ENCODE measurements at regions not wholly inside any gene's neighbourhood (a gene's known extent, or its start where the extent isn't known, plus 50 kb on each side); places are given as distances from the start of the nearest gene placed in this dataset.

DNA sequence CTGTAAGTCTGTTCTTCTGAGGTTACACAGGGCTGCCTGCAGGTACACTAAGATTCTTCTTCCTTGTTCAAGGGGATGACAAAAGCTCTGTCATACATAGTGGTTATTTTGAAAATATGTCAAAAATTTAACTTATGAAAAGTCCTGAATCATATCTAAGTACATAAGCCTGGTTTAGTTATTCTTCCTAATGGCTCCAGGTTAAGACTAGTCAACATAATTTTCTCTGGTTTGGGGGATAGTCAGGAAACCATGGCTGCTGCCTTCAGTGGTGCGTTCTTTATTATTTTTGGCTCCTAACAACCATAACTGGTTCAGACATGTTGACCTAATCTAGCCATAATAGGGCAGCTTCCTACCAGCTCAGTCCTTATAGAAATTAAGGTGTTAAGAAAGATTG, 257.4 kb upstream of the DDI1 start:
- Histone ChIP-seq H3K4me3 (no peak overlapping the region), H3K4me1 (ENCODE audit: insufficient read depth) (no peaks in the 10 kb centered on the region), H3K27ac (no peak overlapping the region), H3K27me3 (no peaks in the 10 kb centered on the region), H2AFZ (no peak overlapping the region), H3K36me3 (replicated peaks; ENCODE audit: insufficient read depth, low read depth) (no peaks in the 10 kb centered on the region), H3K4me2 (no peak overlapping the region), H3K79me2 (no peaks in the 10 kb centered on the region), H3K9me3 (ENCODE audit: low read depth) (no peaks in the 10 kb centered on the region), H3K9me2 (replicated peaks; ENCODE audit: insufficient read depth) (no peaks in the 10 kb centered on the region), H4K20me1 (ENCODE audit: insufficient read depth, poor library complexity, severe bottlenecking) (no peaks in the 10 kb centered on the region)
- WGBS (ENCODE audit: low lambda C conversion rate, missing lambda C conversion rate), result 100% methylated on average over 1 of the region's 1 CpG
- no peak for TF ChIP-seq EZH2phosphoT487 (IDR thresholded peaks at IDR 0.05; ENCODE audit: low read depth, severe bottlenecking, unreplicated experiment)
- TF ChIP-seq EZH2 (IDR thresholded peaks at IDR 0.05; ENCODE audit: borderline replicate concordance), result no peak
- TF ChIP-seq, protein P1, sequence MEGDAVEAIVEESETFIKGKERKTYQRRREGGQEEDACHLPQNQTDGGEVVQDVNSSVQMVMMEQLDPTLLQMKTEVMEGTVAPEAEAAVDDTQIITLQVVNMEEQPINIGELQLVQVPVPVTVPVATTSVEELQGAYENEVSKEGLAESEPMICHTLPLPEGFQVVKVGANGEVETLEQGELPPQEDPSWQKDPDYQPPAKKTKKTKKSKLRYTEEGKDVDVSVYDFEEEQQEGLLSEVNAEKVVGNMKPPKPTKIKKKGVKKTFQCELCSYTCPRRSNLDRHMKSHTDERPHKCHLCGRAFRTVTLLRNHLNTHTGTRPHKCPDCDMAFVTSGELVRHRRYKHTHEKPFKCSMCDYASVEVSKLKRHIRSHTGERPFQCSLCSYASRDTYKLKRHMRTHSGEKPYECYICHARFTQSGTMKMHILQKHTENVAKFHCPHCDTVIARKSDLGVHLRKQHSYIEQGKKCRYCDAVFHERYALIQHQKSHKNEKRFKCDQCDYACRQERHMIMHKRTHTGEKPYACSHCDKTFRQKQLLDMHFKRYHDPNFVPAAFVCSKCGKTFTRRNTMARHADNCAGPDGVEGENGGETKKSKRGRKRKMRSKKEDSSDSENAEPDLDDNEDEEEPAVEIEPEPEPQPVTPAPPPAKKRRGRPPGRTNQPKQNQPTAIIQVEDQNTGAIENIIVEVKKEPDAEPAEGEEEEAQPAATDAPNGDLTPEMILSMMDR (IDR thresholded peaks at IDR 0.05; ENCODE audit: poor library complexity), result no peak
- no peak for DNase-seq (ENCODE audit: low spot score)

DNA sequence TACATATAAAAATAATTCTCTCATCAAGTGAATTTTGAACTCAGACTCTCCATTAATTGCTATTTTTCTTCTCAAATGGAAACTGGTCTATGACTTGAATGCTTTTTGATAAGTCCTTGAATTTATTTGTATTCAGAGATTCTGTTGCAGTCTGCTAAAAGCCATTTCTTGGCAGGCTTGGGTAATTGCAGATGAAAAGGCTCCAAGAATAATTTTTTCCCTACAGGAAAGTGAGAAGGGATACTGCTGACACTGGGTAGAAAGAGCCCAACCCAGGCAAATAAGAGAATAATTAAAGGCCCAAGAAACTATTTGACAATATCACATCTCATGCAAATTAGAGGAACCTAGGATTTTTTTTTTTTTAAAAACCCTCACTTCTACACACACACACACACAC, 246.5 kb upstream of the DDI1 start:
- peaks cover 13% of the 10 kb centered on the region for H3K9me3 ChIP-seq (ENCODE audit: low read depth)
- H3K79me2 ChIP-seq, result no peaks in the 10 kb centered on the region
- TF ChIP-seq EZH2phosphoT487 (IDR thresholded peaks at IDR 0.05; ENCODE audit: low read depth, severe bottlenecking, unreplicated experiment) (no peak), EZH2 (IDR thresholded peaks at IDR 0.05; ENCODE audit: borderline replicate concordance) (no peak)
- TF ChIP-seq, protein P1 (IDR thresholded peaks at IDR 0.05; ENCODE audit: poor library complexity), result no peak
- H3K4me3 ChIP-seq, result no peak overlapping the region
- no peaks in the 10 kb centered on the region for H3K9me2 ChIP-seq (replicated peaks; ENCODE audit: insufficient read depth)
- H4K20me1 ChIP-seq (ENCODE audit: insufficient read depth, poor library complexity, severe bottlenecking), result no peaks in the 10 kb centered on the region
- no peaks in the 10 kb centered on the region for H3K36me3 ChIP-seq (replicated peaks; ENCODE audit: insufficient read depth, low read depth)
- no peak overlapping the region for H3K27ac ChIP-seq
- H2AFZ ChIP-seq, result no peak overlapping the region
- no peaks in the 10 kb centered on the region for H3K4me1 ChIP-seq (ENCODE audit: insufficient read depth)
- no peak overlapping the region for H3K4me2 ChIP-seq
- no peaks in the 10 kb centered on the region for H3K27me3 ChIP-seq
- no peak for DNase-seq (ENCODE audit: low spot score)

DNA sequence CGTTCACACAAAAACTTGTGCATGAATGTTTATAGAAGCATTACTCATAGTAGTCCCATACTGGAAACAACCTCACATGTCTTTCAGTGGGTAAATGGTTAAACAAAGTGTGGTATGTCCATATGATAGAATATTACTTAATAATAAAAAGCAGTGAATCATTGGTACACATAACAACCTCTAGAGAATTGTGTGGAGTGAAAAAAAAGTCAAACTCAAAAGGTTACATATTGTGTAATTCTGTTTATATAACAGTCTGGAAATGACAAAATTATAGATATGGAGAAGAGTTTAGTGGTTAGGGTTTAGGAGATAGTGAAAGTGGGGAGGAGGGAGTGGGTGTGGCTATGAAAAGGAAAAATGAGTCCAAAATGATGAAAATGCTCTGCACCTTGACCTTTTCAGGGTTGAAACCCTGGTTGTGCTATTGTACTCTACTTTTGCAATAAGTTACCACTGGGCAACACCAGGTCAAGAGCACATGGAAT, 243.4 kb upstream of the DDI1 start:
- no peak overlapping the region for H3K4me2 ChIP-seq
- H3K79me2 ChIP-seq, result no peaks in the 10 kb centered on the region
- no peaks in the 10 kb centered on the region for H3K4me1 ChIP-seq (ENCODE audit: insufficient read depth)
- WGBS (ENCODE audit: low lambda C conversion rate, missing lambda C conversion rate), result 84% methylated on average over 1 of the region's 1 CpG
- no peaks in the 10 kb centered on the region for H3K27me3 ChIP-seq
- no peaks in the 10 kb centered on the region for H3K36me3 ChIP-seq (replicated peaks; ENCODE audit: insufficient read depth, low read depth)
- no peak for DNase-seq (ENCODE audit: low spot score)
- H3K4me3 ChIP-seq, result no peak overlapping the region
- no peak overlapping the region for H3K27ac ChIP-seq
- TF ChIP-seq EZH2phosphoT487 (IDR thresholded peaks at IDR 0.05; ENCODE audit: low read depth, severe bottlenecking, unreplicated experiment), result no peak
- no peak for TF ChIP-seq EZH2 (IDR thresholded peaks at IDR 0.05; ENCODE audit: borderline replicate concordance)
- H2AFZ ChIP-seq, result no peak overlapping the region
- H3K9me2 ChIP-seq (replicated peaks; ENCODE audit: insufficient read depth), result no peaks in the 10 kb centered on the region
- no peaks in the 10 kb centered on the region for H4K20me1 ChIP-seq (ENCODE audit: insufficient read depth, poor library complexity, severe bottlenecking)
- peaks cover 8% of the 10 kb centered on the region for H3K9me3 ChIP-seq (ENCODE audit: low read depth)

DNA sequence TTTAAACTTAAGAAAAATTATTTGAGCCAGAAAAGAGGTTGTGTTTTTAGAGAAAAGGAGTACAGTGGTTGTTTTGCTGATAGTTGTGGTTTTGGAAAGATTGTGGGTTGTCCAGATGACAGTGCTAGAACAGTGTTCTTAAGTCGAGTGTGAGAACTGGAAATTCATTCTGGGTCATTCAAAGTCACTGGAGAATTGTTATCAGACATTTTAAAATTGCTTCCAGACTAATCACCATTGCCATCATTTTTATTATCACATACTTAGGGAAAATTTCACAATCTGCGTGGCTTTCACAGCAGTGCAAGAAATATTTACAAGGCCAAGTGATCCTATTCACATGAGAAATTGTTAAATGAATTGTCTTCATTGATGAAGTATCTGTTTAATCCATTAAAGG, 242.2 kb upstream of the DDI1 start:
- 48% methylated on average over 2 of the region's 2 CpGs for WGBS (ENCODE audit: low lambda C conversion rate, missing lambda C conversion rate)
- DNase-seq (ENCODE audit: low spot score), result no peak
- TF ChIP-seq, protein P1 (IDR thresholded peaks at IDR 0.05; ENCODE audit: poor library complexity), result no peak
- TF ChIP-seq EZH2phosphoT487 (IDR thresholded peaks at IDR 0.05; ENCODE audit: low read depth, severe bottlenecking, unreplicated experiment), result no peak
- TF ChIP-seq EZH2 (IDR thresholded peaks at IDR 0.05; ENCODE audit: borderline replicate concordance), result no peak

More for the DNA sequence above, 242.2 kb upstream of the DDI1 start:
- no peak overlapping the region for H2AFZ ChIP-seq
- H3K9me3 ChIP-seq (ENCODE audit: low read depth), result peaks cover 8% of the 10 kb centered on the region
- H3K36me3 ChIP-seq (replicated peaks; ENCODE audit: insufficient read depth, low read depth), result no peaks in the 10 kb centered on the region
- no peaks in the 10 kb centered on the region for H3K79me2 ChIP-seq
- H3K27ac ChIP-seq, result no peak overlapping the region
- no peaks in the 10 kb centered on the region for H3K9me2 ChIP-seq (replicated peaks; ENCODE audit: insufficient read depth)
- no peaks in the 10 kb centered on the region for H3K4me1 ChIP-seq (ENCODE audit: insufficient read depth)
- H3K27me3 ChIP-seq, result no peaks in the 10 kb centered on the region
- H3K4me3 ChIP-seq, result no peak overlapping the region
- no peaks in the 10 kb centered on the region for H4K20me1 ChIP-seq (ENCODE audit: insufficient read depth, poor library complexity, severe bottlenecking)
- no peak overlapping the region for H3K4me2 ChIP-seq
